ENCODE measurements at regions not wholly inside any gene's neighbourhood (a gene's known extent, or its start where the extent isn't known, plus 50 kb on each side); places are given as distances from the start of the nearest gene placed in this dataset.

- H3K79me2 ChIP-seq (ENCODE audit: control insufficient read depth, low read length), result no peaks in the 10 kb centered on the region
- H3K27me3 ChIP-seq (ENCODE audit: control insufficient read depth, low read length), result no peaks in the 10 kb centered on the region
- H3K9me3 ChIP-seq (ENCODE audit: control insufficient read depth, insufficient read depth, low read length), result no peaks in the 10 kb centered on the region
- no peaks in the 10 kb centered on the region for H4K20me1 ChIP-seq (ENCODE audit: control insufficient read depth, insufficient read depth, low read depth, low read length)
- no peaks in the 10 kb centered on the region for H3K4me1 ChIP-seq (ENCODE audit: control insufficient read depth, low read length)
- H3F3A ChIP-seq (ENCODE audit: control insufficient read depth, insufficient read depth), result no peaks in the 10 kb centered on the region
- no peaks in the 10 kb centered on the region for H3K36me3 ChIP-seq (ENCODE audit: control insufficient read depth, low read length)
- no peak overlapping the region for H3K4me2 ChIP-seq (ENCODE audit: low read length)
- TF ChIP-seq EZH2phosphoT487 (IDR thresholded peaks at IDR 0.05; ENCODE audit: borderline replicate concordance, low read length) (no peak), CTCF (IDR thresholded peaks at IDR 0.05; ENCODE audit: low read depth, low read length, poor library complexity, severe bottlenecking) (no peak)
- no peak overlapping the region for H3K4me3 ChIP-seq (ENCODE audit: low read length)
- no peak overlapping the region for H3K27ac ChIP-seq (ENCODE audit: low read depth, low read length)
- no peaks in the 10 kb centered on the region for H3K9me2 ChIP-seq (replicated peaks; ENCODE audit: control insufficient read depth, low read length)
Measured at GRCh38 chr3:146832857-146833458, 227.8 kb upstream of the PLSCR5 start.

GRCh38 chr3:146831659-146832058 lies 226.5 kb upstream of the PLSCR5 start:
- Histone ChIP-seq H3K4me1 (ENCODE audit: control insufficient read depth, low read length) (no peaks in the 10 kb centered on the region), H3K9me3 (ENCODE audit: control insufficient read depth, insufficient read depth, low read length) (no peaks in the 10 kb centered on the region), H3K79me2 (ENCODE audit: control insufficient read depth, low read length) (no peaks in the 10 kb centered on the region), H4K20me1 (ENCODE audit: control insufficient read depth, insufficient read depth, low read depth, low read length) (no peaks in the 10 kb centered on the region), H3K9me2 (replicated peaks; ENCODE audit: control insufficient read depth, low read length) (no peaks in the 10 kb centered on the region), H3K4me2 (ENCODE audit: low read length) (no peak overlapping the region), H3K27ac (ENCODE audit: low read depth, low read length) (no peak overlapping the region), H3K36me3 (ENCODE audit: control insufficient read depth, low read length) (no peaks in the 10 kb centered on the region), H3F3A (ENCODE audit: control insufficient read depth, insufficient read depth) (no peaks in the 10 kb centered on the region), H3K27me3 (ENCODE audit: control insufficient read depth, low read length) (no peaks in the 10 kb centered on the region), H3K4me3 (ENCODE audit: low read length) (no peak overlapping the region)
- TF ChIP-seq CTCF (IDR thresholded peaks at IDR 0.05; ENCODE audit: low read depth, low read length, poor library complexity, severe bottlenecking) (no peak), EZH2phosphoT487 (IDR thresholded peaks at IDR 0.05; ENCODE audit: borderline replicate concordance, low read length) (no peak)

GRCh38 chr3:146830231-146830630 lies 225.1 kb upstream of the PLSCR5 start:
- Histone ChIP-seq H3K79me2 (ENCODE audit: control insufficient read depth, low read length) (no peaks in the 10 kb centered on the region), H3K36me3 (ENCODE audit: control insufficient read depth, low read length) (no peaks in the 10 kb centered on the region), H3F3A (ENCODE audit: control insufficient read depth, insufficient read depth) (no peaks in the 10 kb centered on the region), H3K9me2 (replicated peaks; ENCODE audit: control insufficient read depth, low read length) (no peaks in the 10 kb centered on the region), H3K9me3 (ENCODE audit: control insufficient read depth, insufficient read depth, low read length) (no peaks in the 10 kb centered on the region), H3K4me1 (ENCODE audit: control insufficient read depth, low read length) (no peaks in the 10 kb centered on the region), H3K4me2 (ENCODE audit: low read length) (no peak overlapping the region), H3K4me3 (ENCODE audit: low read length) (no peak overlapping the region), H3K27me3 (ENCODE audit: control insufficient read depth, low read length) (no peaks in the 10 kb centered on the region), H3K27ac (ENCODE audit: low read depth, low read length) (no peak overlapping the region), H4K20me1 (ENCODE audit: control insufficient read depth, insufficient read depth, low read depth, low read length) (no peaks in the 10 kb centered on the region)
- TF ChIP-seq EZH2phosphoT487 (IDR thresholded peaks at IDR 0.05; ENCODE audit: borderline replicate concordance, low read length) (no peak), CTCF (IDR thresholded peaks at IDR 0.05; ENCODE audit: low read depth, low read length, poor library complexity, severe bottlenecking) (no peak)

Measured in DOHH2 (cell line).